IPS-20b (cell line): ENCODE measurements at regions not wholly inside any gene's neighbourhood (a gene's known extent, or its start where the extent isn't known, plus 50 kb on each side); places are given as distances from the start of the nearest gene placed in this dataset.

Experiments
- H3K27ac ChIP-seq: one replicate; pipeline ENCODE4 v1.5.1; 2013; ENCODE audit warnings: low read length
- H3K27me3 ChIP-seq: 2 replicates; pipeline ENCODE4 v1.6.1; 2013; ENCODE audit warnings: mild to moderate bottlenecking, low read length, inconsistent platforms; ENCODE audit not compliant: insufficient read depth
- H3K36me3 ChIP-seq: 2 replicates; pipeline ENCODE4 v1.6.1; 2013; ENCODE audit warnings: low read depth, mild to moderate bottlenecking, inconsistent platforms, low read length, moderate library complexity; ENCODE audit not compliant: insufficient read depth
- H3K4me1 ChIP-seq: 2 replicates; pipeline ENCODE4 v1.6.1; 2013; ENCODE audit warnings: mild to moderate bottlenecking, control low read depth, inconsistent platforms, low read length, moderate library complexity; ENCODE audit not compliant: insufficient read depth
- H3K4me3 ChIP-seq: 2 replicates; pipeline ENCODE4 v1.5.1; 2013; ENCODE audit warnings: mild to moderate bottlenecking, low read length, inconsistent platforms
- H3K9ac ChIP-seq: 2 replicates; pipeline ENCODE4 v1.6.1; 2013; ENCODE audit warnings: low read depth, mild to moderate bottlenecking, inconsistent platforms, low read length, moderate library complexity
- H3K9me3 ChIP-seq: 2 replicates; pipeline ENCODE4 v1.6.1; 2013; ENCODE audit warnings: mild to moderate bottlenecking, low read depth, low read length, inconsistent platforms; ENCODE audit not compliant: insufficient read depth

- H3K27ac ChIP-seq, result no peak overlapping the region
- H3K9ac ChIP-seq, result no peak overlapping the region
- H3K4me3 ChIP-seq, result no peak overlapping the region
- no peaks in the 10 kb centered on the region for H3K36me3 ChIP-seq
- no peaks in the 10 kb centered on the region; the same call in 1 of the 2 replicates for H3K9me3 ChIP-seq
- H3K4me1 ChIP-seq, result no peaks in the 10 kb centered on the region
- no peaks in the 10 kb centered on the region for H3K27me3 ChIP-seq
Observed at GRCh38 chr10:42942279-42942950, 134.5 kb upstream of the RET start.

DNA sequence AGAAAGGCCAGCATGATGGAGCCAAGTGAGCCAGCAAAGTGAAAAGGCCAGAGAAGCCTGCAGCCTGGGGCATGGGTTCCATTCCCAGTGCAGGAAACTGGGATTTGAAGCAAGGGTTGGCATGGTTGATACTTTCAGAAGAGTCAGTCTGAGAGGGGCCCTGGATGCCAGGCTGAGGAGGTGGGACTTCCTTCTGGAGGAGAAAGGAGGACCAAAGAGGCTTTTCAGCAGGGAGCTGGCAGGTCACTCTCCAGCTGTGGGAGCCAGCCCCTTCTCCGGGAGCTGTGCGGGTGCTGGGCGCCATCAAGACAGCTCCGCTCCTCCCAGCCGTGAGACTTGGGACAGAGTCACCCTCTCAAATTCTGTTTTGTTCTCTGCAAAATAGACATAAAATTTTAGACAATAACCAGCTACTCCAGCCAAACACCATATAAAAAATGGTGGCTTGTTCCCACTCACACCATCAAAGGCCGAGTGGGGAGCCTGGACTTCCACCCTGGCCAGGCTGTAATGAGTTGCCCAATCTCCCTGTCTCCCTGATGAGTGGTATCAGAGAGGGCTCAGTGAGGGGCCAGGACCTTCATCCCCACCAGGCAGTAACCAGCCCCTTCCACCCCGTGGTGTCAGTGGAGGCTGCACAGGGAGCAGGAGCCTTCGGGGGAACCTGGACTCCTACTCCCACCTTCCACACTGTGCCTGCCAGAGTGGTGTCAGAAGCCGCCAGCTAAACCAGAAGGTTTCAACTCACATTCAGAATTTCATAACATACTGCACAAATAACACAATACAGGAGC, 133.6 kb upstream of the RET start:
- no peaks in the 10 kb centered on the region for H3K4me1 ChIP-seq
- no peak overlapping the region for H3K27ac ChIP-seq
- no peak overlapping the region for H3K9ac ChIP-seq
- H3K27me3 ChIP-seq, result no peaks in the 10 kb centered on the region
- H3K36me3 ChIP-seq, result no peaks in the 10 kb centered on the region
- no peak overlapping the region for H3K4me3 ChIP-seq
- no peaks in the 10 kb centered on the region; the same call in 1 of the 2 replicates for H3K9me3 ChIP-seq

- Histone ChIP-seq H3K4me3 (no peak overlapping the region), H3K27me3 (peaks cover 19% of the 10 kb centered on the region), H3K4me1 (peaks cover 3% of the 10 kb centered on the region; the same call in 1 of the 2 replicates), H3K9me3 (no peaks in the 10 kb centered on the region; the same call in 1 of the 2 replicates), H3K36me3 (no peaks in the 10 kb centered on the region), H3K27ac (no peak overlapping the region), H3K9ac (no peak overlapping the region)
Observed at GRCh38 chr10:42948040-42948439, 128.8 kb upstream of the RET start.

GRCh38 chr10:42949287-42949686, 127.6 kb upstream of the RET start:
- Histone ChIP-seq H3K9ac (no peak overlapping the region), H3K4me3 (no peak overlapping the region), H3K27ac (no peak overlapping the region), H3K4me1 (peaks cover 3% of the 10 kb centered on the region; the same call in 1 of the 2 replicates), H3K36me3 (no peaks in the 10 kb centered on the region), H3K9me3 (no peaks in the 10 kb centered on the region; the same call in 1 of the 2 replicates), H3K27me3 (peaks cover 23% of the 10 kb centered on the region)

DNA sequence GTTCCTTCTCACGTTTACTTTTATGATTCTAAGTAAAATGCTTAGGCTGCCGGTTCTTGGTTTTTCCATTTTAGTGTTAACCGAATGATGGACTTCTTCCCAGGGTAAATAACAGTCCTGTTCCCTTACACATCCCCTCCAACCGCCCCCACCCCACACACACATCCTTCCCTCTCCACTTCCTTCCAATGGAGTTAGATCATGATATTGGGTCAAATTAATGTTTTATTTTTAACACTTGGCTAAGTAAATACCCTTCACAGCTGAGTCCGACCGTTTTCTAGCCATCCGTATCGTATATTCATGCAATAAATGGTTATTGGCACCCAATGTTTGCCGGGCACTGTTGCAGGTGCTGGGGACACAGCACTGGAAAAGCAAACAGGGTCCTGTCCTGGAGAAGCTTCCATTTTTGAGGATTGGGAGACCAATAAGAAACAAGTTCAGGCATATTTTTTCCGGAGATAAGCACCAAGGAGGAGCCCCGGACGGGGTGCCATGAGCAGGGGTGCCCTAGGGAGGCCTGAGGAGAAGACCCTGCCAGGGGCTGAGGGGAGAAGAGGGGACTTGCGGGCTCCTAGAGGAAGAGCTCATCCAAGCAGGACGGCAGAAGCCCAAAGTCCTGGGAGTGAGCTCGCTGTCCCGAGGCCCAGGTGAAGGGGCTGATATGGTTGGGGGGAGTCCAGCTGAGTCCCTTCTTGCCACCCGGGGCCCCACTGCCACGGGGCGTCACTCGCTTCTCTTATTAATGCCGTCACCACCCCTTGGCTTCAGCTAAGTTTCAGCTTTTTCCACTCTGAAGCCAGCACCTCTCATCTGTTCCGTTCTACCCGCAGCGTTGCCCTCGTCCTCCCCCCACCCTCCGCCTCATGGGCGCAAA, 126.0 kb upstream of the RET start:
- H3K27ac ChIP-seq, result no peak overlapping the region
- H3K9ac ChIP-seq, result no peak overlapping the region
- H3K36me3 ChIP-seq, result no peaks in the 10 kb centered on the region
- peaks cover 3% of the 10 kb centered on the region; the same call in 1 of the 2 replicates for H3K4me1 ChIP-seq
- peaks cover 23% of the 10 kb centered on the region for H3K27me3 ChIP-seq
- H3K4me3 ChIP-seq, result peak overlapping the region; percentile 67; the same call in 1 of the 2 replicates
- no peaks in the 10 kb centered on the region for H3K9me3 ChIP-seq

DNA sequence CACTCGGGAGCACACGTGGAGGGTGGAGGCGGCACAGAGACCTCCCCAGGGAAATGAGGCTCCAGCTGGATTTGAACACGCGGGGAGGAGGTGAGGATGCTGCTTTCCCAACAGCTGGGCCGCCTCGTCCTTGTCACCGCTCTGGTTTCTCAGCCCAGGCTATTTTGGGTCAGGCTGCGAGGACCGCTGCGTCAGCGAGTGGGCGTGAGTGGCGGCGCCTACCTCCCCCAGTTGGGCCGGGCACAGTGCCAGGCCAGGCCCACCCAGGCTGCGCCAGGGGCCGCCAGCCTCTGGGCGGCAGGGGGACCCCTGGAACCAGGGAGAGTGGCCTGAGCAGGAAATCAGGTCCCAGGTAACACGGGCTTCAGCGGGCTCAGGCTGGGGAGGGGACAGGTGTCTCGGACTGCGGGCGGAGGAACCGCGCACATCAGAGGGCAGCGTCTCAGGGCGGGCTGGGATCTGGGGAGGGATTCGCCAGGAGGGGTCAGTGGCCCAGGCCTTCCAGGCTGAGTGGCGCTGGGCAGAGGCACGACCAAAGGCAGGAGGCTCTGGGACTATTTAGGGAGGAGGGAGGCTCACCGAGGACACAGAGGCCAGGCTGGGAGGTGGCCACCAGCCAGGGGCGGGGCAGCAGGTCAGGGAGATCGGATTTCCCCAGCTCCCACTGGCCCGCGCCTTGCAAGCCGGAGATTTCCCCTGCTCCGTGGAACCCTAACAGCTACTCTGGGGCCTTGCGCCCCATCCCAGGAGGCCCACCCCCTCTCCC, 125.2 kb upstream of the RET start:
- Histone ChIP-seq H3K4me3 (peak overlapping the region; percentile 67), H3K27me3 (peaks cover 23% of the 10 kb centered on the region), H3K4me1 (peaks cover 3% of the 10 kb centered on the region; the same call in 1 of the 2 replicates), H3K27ac (no peak overlapping the region), H3K9me3 (no peaks in the 10 kb centered on the region), H3K9ac (peak overlapping the region; percentile 71; the same call in 1 of the 2 replicates), H3K36me3 (no peaks in the 10 kb centered on the region)

GRCh38 chr10:42952349-42952748, 124.5 kb upstream of the RET start:
- peak overlapping the region; percentile 67 for H3K4me3 ChIP-seq
- H3K27ac ChIP-seq, result no peak overlapping the region
- H3K27me3 ChIP-seq, result peaks cover 23% of the 10 kb centered on the region
- peak overlapping the region; percentile 71; the same call in 1 of the 2 replicates for H3K9ac ChIP-seq
- H3K9me3 ChIP-seq, result no peaks in the 10 kb centered on the region
- H3K4me1 ChIP-seq, result peaks cover 3% of the 10 kb centered on the region; the same call in 1 of the 2 replicates
- H3K36me3 ChIP-seq, result no peaks in the 10 kb centered on the region

- Histone ChIP-seq H3K27me3 (peaks cover 23% of the 10 kb centered on the region), H3K9me3 (no peaks in the 10 kb centered on the region), H3K27ac (no peak overlapping the region), H3K9ac (no peak overlapping the region), H3K4me1 (peaks cover 3% of the 10 kb centered on the region; the same call in 1 of the 2 replicates), H3K36me3 (no peaks in the 10 kb centered on the region), H3K4me3 (peak overlapping the region; percentile 67; the same call in 1 of the 2 replicates)
Observed at GRCh38 chr10:42952931-42953683, 123.8 kb upstream of the RET start.

- H3K9me3 ChIP-seq, result no peaks in the 10 kb centered on the region
- no peaks in the 10 kb centered on the region for H3K36me3 ChIP-seq
- no peak overlapping the region for H3K9ac ChIP-seq
- H3K4me1 ChIP-seq, result peaks cover 3% of the 10 kb centered on the region; the same call in 1 of the 2 replicates
- peaks cover 23% of the 10 kb centered on the region for H3K27me3 ChIP-seq
- no peak overlapping the region for H3K4me3 ChIP-seq
- no peak overlapping the region for H3K27ac ChIP-seq
Observed at GRCh38 chr10:42953684-42954674, 122.9 kb upstream of the RET start.
